ENCODE measurements at regions not wholly inside any gene's neighbourhood (a gene's known extent, or its start where the extent isn't known, plus 50 kb on each side); places are given as distances from the start of the nearest gene placed in this dataset.

DNA sequence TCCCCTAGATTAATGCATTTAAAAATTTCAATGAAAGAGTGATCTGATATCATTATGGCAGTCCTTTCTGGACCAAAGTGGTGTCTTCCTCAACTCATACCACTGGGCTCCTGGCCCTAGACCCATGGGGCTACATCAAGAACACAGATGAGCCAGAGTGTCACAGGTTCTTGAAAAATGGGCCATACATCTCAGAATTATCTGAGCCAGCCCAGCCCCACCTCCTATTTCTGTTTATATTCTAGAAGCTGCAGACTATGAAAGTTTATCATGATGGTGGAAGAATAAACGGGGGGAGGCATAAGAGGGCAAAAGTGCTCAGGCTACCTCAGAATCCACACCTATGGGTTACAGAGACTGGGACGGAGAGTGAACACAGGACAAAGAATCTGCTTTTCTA is 120.6 kb upstream of the TACR1 start:
- DNase-seq = no peak

GRCh38 chr2:75317802-75318201 is 118.5 kb upstream of the TACR1 start:
- no peak overlapping the region for H2AFZ ChIP-seq (ENCODE audit: low read length)
- H3K4me1 ChIP-seq (ENCODE audit: low read length) = no peaks in the 10 kb centered on the region
- no peaks in the 10 kb centered on the region for H3K36me3 ChIP-seq (replicated peaks; ENCODE audit: insufficient read depth, low read length)
- no peaks in the 10 kb centered on the region for H3K9me3 ChIP-seq (replicated peaks; ENCODE audit: insufficient read depth, low read length)
- DNase-seq = no peak
- TF ChIP-seq CTCF (IDR thresholded peaks at IDR 0.05; ENCODE audit: low read length) (no peak), EZH2phosphoT487 (IDR thresholded peaks at IDR 0.05; ENCODE audit: low read length) (no peak), EZH2 (optimal IDR thresholded peaks at IDR 0.05; ENCODE audit: low read depth, low read length) (no peak)
- H3K4me3 ChIP-seq (ENCODE audit: low read length) = no peak overlapping the region
- H3K79me2 ChIP-seq (ENCODE audit: low read length) = no peaks in the 10 kb centered on the region
- no peak overlapping the region for H3K4me2 ChIP-seq (ENCODE audit: low read depth, low read length)
- H3F3A ChIP-seq (ENCODE audit: insufficient read depth, low read length) = no peaks in the 10 kb centered on the region
- no peak overlapping the region for H3K27ac ChIP-seq (ENCODE audit: low read length)
- no peak overlapping the region for H3K9ac ChIP-seq (ENCODE audit: low read length)
- H4K20me1 ChIP-seq (ENCODE audit: insufficient read depth, low read length) = no peaks in the 10 kb centered on the region
- no peaks in the 10 kb centered on the region for H3K9me2 ChIP-seq (replicated peaks; ENCODE audit: insufficient read depth, low read length)
- H3K27me3 ChIP-seq (replicated peaks; ENCODE audit: insufficient read depth, low read length) = no peaks in the 10 kb centered on the region

More for the DNA sequence above, 120.6 kb upstream of the TACR1 start:
- Histone ChIP-seq H3K9ac (ENCODE audit: low read length) (no peak overlapping the region), H3K79me2 (ENCODE audit: low read length) (no peaks in the 10 kb centered on the region), H2AFZ (ENCODE audit: low read length) (no peak overlapping the region), H3K9me3 (replicated peaks; ENCODE audit: insufficient read depth, low read length) (no peaks in the 10 kb centered on the region), H3K27me3 (replicated peaks; ENCODE audit: insufficient read depth, low read length) (no peaks in the 10 kb centered on the region), H4K20me1 (ENCODE audit: insufficient read depth, low read length) (no peaks in the 10 kb centered on the region), H3K4me1 (ENCODE audit: low read length) (no peaks in the 10 kb centered on the region), H3K4me2 (ENCODE audit: low read depth, low read length) (no peak overlapping the region), H3K4me3 (ENCODE audit: low read length) (no peak overlapping the region), H3K36me3 (replicated peaks; ENCODE audit: insufficient read depth, low read length) (no peaks in the 10 kb centered on the region), H3K27ac (ENCODE audit: low read length) (no peak overlapping the region), H3F3A (ENCODE audit: insufficient read depth, low read length) (no peaks in the 10 kb centered on the region), H3K9me2 (replicated peaks; ENCODE audit: insufficient read depth, low read length) (no peaks in the 10 kb centered on the region)
- TF ChIP-seq EZH2phosphoT487 (IDR thresholded peaks at IDR 0.05; ENCODE audit: low read length) (no peak), CTCF (IDR thresholded peaks at IDR 0.05; ENCODE audit: low read length) (no peak), EZH2 (optimal IDR thresholded peaks at IDR 0.05; ENCODE audit: low read depth, low read length) (no peak)

DNA sequence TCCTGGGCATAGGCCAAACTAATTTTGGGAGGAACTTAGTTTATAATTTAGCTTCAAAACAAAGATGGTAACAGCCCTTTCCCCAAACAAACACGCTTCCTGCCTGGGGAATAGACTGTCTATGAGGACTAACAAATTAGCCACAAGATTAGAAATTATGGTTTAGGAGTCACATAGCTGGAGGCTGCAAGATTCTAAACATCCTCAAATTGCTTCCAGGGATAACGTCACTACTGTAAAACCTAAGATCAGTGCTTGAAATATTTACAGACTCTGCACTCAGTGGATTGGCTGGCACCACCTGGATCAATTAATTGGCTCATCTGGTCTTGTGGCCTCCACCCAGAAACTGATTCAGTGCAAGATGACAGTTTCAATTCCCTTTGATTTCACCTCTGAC is 118.0 kb upstream of the TACR1 start:
- Histone ChIP-seq H3F3A (ENCODE audit: insufficient read depth, low read length) (peaks cover 2% of the 10 kb centered on the region; the same call in 1 of the 2 replicates), H3K9me3 (replicated peaks; ENCODE audit: insufficient read depth, low read length) (no peaks in the 10 kb centered on the region), H3K9ac (ENCODE audit: low read length) (no peak overlapping the region), H3K27me3 (replicated peaks; ENCODE audit: insufficient read depth, low read length) (no peaks in the 10 kb centered on the region), H3K79me2 (ENCODE audit: low read length) (no peaks in the 10 kb centered on the region), H3K4me1 (ENCODE audit: low read length) (peaks cover 4% of the 10 kb centered on the region), H3K9me2 (replicated peaks; ENCODE audit: insufficient read depth, low read length) (no peaks in the 10 kb centered on the region), H3K4me2 (ENCODE audit: low read depth, low read length) (no peak overlapping the region), H3K27ac (ENCODE audit: low read length) (no peak overlapping the region), H4K20me1 (ENCODE audit: insufficient read depth, low read length) (no peaks in the 10 kb centered on the region), H3K36me3 (replicated peaks; ENCODE audit: insufficient read depth, low read length) (no peaks in the 10 kb centered on the region), H3K4me3 (ENCODE audit: low read length) (no peak overlapping the region), H2AFZ (ENCODE audit: low read length) (no peak overlapping the region)
- no peak for DNase-seq
- TF ChIP-seq EZH2phosphoT487 (IDR thresholded peaks at IDR 0.05; ENCODE audit: low read length) = no peak
- no peak for TF ChIP-seq EZH2 (optimal IDR thresholded peaks at IDR 0.05; ENCODE audit: low read depth, low read length)
- TF ChIP-seq CTCF (IDR thresholded peaks at IDR 0.05; ENCODE audit: low read length) = no peak
